ENCODE measurements at regions not wholly inside any gene's neighbourhood (a gene's known extent, or its start where the extent isn't known, plus 50 kb on each side); places are given as distances from the start of the nearest gene placed in this dataset.

DNA sequence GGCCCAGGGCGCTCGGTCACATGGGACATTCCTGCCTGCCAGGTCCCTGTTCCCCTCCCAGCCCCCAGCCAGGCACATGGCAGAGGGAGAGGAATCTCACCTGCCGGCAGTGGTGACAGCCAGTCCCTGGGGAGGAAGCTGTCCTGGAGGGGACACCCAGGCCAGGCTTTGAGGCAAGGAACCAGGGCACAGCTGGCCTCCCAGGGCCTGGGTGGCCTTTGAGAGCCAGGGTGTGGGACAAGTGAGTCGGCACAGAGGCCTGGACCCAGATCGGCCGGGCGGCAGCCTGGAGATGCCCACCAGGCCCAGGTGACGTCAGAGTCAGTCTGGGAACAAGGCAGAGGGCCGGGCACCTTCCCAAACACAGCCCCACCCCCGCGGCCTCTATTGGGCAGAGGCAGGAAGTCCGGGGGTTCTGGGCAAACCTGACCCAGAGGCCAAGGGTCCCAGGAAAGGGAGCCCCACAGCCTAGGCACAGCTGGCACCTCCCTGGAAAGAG is 65.0 kb upstream of the CFAP46 start:
- H3K36me3 ChIP-seq (ENCODE audit: control insufficient read depth, insufficient read depth, low read length) = no peaks in the 10 kb centered on the region
- H3K27me3 ChIP-seq (ENCODE audit: control insufficient read depth, insufficient read depth, low read length) = peaks cover 2% of the 10 kb centered on the region
- no peaks in the 10 kb centered on the region for H3K9me3 ChIP-seq (replicated peaks; ENCODE audit: control insufficient read depth, low read depth, low read length)
- WGBS (ENCODE audit: insufficient coverage) = 89% methylated on average over 8 of the region's 12 CpGs
- no peak for DNase-seq
- H3K4me3 ChIP-seq (ENCODE audit: low read length) = no peak overlapping the region
- peaks cover 8% of the 10 kb centered on the region for H3K4me1 ChIP-seq (ENCODE audit: control insufficient read depth, insufficient read depth, low read length)
- H3K27ac ChIP-seq (ENCODE audit: low read length) = no peak overlapping the region

DNA sequence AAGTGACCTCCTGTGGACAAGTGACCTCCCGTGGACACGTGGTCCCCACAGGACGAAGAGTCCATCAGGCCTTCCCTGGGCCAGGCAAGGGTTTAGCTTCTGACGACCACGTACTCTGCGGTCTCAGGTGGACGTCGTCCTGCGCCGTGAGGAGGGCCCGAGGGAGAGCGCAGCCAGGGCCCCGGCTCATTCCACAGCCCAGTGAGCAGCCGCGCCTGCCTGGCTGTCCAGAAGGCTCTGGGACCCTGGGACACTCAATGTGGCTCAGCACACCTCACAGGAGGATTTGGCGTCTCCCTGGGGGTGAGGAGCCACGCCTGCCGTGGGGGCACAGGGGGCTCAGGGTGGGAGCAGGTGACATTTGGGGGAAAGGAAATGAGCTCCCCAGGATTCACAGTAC is 64.4 kb upstream of the CFAP46 start:
- 91% methylated on average over 15 of the region's 18 CpGs for WGBS (ENCODE audit: insufficient coverage)

GRCh38 chr10:133006202-133006601 is 63.8 kb upstream of the CFAP46 start:
- no peak for DNase-seq
- Histone ChIP-seq H3K4me1 (ENCODE audit: control insufficient read depth, insufficient read depth, low read length) (peaks cover 8% of the 10 kb centered on the region), H3K27me3 (ENCODE audit: control insufficient read depth, insufficient read depth, low read length) (peaks cover 2% of the 10 kb centered on the region), H3K27ac (ENCODE audit: low read length) (no peak overlapping the region), H3K4me3 (ENCODE audit: low read length) (no peak overlapping the region), H3K36me3 (ENCODE audit: control insufficient read depth, insufficient read depth, low read length) (no peaks in the 10 kb centered on the region), H3K9me3 (replicated peaks; ENCODE audit: control insufficient read depth, low read depth, low read length) (no peaks in the 10 kb centered on the region)
- WGBS (ENCODE audit: insufficient coverage) = 82% methylated on average over 5 of the region's 10 CpGs

More for the DNA sequence above, 64.4 kb upstream of the CFAP46 start:
- DNase-seq = no peak
- H3K4me1 ChIP-seq (ENCODE audit: control insufficient read depth, insufficient read depth, low read length) = peaks cover 8% of the 10 kb centered on the region
- H3K9me3 ChIP-seq (replicated peaks; ENCODE audit: control insufficient read depth, low read depth, low read length) = no peaks in the 10 kb centered on the region
- H3K27me3 ChIP-seq (ENCODE audit: control insufficient read depth, insufficient read depth, low read length) = peaks cover 2% of the 10 kb centered on the region
- no peak overlapping the region for H3K27ac ChIP-seq (ENCODE audit: low read length)
- no peaks in the 10 kb centered on the region for H3K36me3 ChIP-seq (ENCODE audit: control insufficient read depth, insufficient read depth, low read length)
- no peak overlapping the region for H3K4me3 ChIP-seq (ENCODE audit: low read length)

GRCh38 chr10:133004478-133004877 is 62.1 kb upstream of the CFAP46 start:
- no peaks in the 10 kb centered on the region for H3K27me3 ChIP-seq (ENCODE audit: control insufficient read depth, insufficient read depth, low read length)
- H3K36me3 ChIP-seq (ENCODE audit: control insufficient read depth, insufficient read depth, low read length) = no peaks in the 10 kb centered on the region
- H3K4me1 ChIP-seq (ENCODE audit: control insufficient read depth, insufficient read depth, low read length) = peaks cover 6% of the 10 kb centered on the region
- DNase-seq = no peak
- 74% methylated on average over 10 of the region's 10 CpGs for WGBS (ENCODE audit: insufficient coverage)
- no peak overlapping the region for H3K27ac ChIP-seq (ENCODE audit: low read length)
- H3K9me3 ChIP-seq (replicated peaks; ENCODE audit: control insufficient read depth, low read depth, low read length) = no peaks in the 10 kb centered on the region
- no peak overlapping the region for H3K4me3 ChIP-seq (ENCODE audit: low read length)

- DNase-seq = no peak
- Histone ChIP-seq H3K27me3 (ENCODE audit: control insufficient read depth, insufficient read depth, low read length) (no peaks in the 10 kb centered on the region), H3K4me1 (ENCODE audit: control insufficient read depth, insufficient read depth, low read length) (no peaks in the 10 kb centered on the region), H3K36me3 (ENCODE audit: control insufficient read depth, insufficient read depth, low read length) (no peaks in the 10 kb centered on the region), H3K27ac (ENCODE audit: low read length) (no peak overlapping the region), H3K4me3 (ENCODE audit: low read length) (no peak overlapping the region), H3K9me3 (replicated peaks; ENCODE audit: control insufficient read depth, low read depth, low read length) (no peaks in the 10 kb centered on the region)
- 50% methylated on average over 2 of the region's 3 CpGs for WGBS (ENCODE audit: insufficient coverage)
Observed at GRCh38 chr10:133003188-133003587, 60.8 kb upstream of the CFAP46 start.

DNA sequence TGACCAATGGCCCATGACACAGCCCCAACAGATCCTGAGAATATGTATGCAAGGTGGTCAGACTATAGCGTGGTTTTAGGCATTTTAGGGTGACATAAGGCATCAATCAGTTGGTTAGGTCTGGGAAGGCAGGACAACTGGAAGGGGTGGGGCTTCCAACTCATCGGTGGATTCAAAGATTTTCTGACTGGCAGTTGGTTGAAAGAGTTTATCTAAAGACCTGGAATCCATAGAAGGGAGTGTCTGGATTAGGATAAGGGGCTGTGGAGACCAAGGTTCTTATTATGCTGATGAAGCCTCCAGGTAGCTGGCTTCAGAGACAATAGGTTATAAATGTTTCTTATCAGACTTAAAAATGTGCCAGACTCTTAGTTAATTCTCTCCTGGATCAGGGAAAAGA is 60.3 kb upstream of the CFAP46 start:
- Histone ChIP-seq H3K9me3 (replicated peaks; ENCODE audit: control insufficient read depth, low read depth, low read length) (no peaks in the 10 kb centered on the region), H3K27me3 (ENCODE audit: control insufficient read depth, insufficient read depth, low read length) (no peaks in the 10 kb centered on the region)
- WGBS (ENCODE audit: insufficient coverage) = 36% methylated on average over 2 of the region's 2 CpGs

DNA sequence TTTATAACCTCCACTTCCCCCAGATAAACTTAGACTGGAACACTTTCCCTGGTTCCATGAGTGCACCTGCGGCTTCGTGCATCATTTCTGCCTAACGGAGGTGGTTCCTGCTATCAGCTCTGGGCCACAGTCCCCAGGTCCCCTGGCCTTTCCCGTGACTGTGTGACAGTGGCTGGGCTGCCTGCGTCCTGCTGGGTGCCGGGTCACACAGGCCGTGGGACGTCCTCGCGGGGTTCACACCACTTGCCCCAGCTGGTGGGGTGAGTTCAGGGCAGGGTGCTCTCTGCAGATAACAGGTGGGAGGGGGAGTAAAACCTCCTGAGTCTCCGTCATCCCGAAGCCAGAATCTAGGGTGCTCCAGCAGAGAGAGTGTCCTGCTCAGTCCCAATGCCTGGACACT is 58.7 kb upstream of the CFAP46 start:
- Histone ChIP-seq H3K4me3 (ENCODE audit: low read length) (no peak overlapping the region), H3K36me3 (ENCODE audit: control insufficient read depth, insufficient read depth, low read length) (no peaks in the 10 kb centered on the region), H3K27me3 (ENCODE audit: control insufficient read depth, insufficient read depth, low read length) (peaks cover 4% of the 10 kb centered on the region), H3K4me1 (ENCODE audit: control insufficient read depth, insufficient read depth, low read length) (no peaks in the 10 kb centered on the region), H3K27ac (ENCODE audit: low read length) (no peak overlapping the region), H3K9me3 (replicated peaks; ENCODE audit: control insufficient read depth, low read depth, low read length) (no peaks in the 10 kb centered on the region)
- 81% methylated on average over 7 of the region's 12 CpGs for WGBS (ENCODE audit: insufficient coverage)
- no peak for DNase-seq

More for the DNA sequence above, 60.3 kb upstream of the CFAP46 start:
- no peak overlapping the region for H3K4me3 ChIP-seq (ENCODE audit: low read length)
- DNase-seq = no peak
- no peaks in the 10 kb centered on the region for H3K36me3 ChIP-seq (ENCODE audit: control insufficient read depth, insufficient read depth, low read length)
- no peaks in the 10 kb centered on the region for H3K4me1 ChIP-seq (ENCODE audit: control insufficient read depth, insufficient read depth, low read length)
- H3K27ac ChIP-seq (ENCODE audit: low read length) = no peak overlapping the region

DNA sequence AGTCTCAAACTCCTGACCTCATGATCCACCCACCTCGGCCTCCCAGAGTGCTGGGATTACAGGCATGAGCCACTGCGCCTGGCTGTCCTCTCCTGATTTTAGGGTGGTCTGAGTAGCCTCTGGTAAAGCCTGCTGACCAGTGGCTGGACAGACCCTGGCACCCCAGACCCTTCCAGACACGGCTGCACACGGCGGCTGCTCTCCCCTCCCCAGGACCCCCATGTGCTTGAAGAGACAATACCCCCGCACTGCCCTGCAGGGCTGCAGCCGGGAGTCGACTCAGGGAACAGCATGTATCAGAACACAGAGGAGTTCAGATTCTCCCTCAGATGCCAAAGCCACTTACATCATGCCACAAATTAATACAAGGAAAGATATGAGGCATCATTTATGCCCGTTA is 58.3 kb upstream of the CFAP46 start:
- Histone ChIP-seq H3K27ac (ENCODE audit: low read length) (no peak overlapping the region), H3K4me3 (ENCODE audit: low read length) (no peak overlapping the region), H3K9me3 (replicated peaks; ENCODE audit: control insufficient read depth, low read depth, low read length) (no peaks in the 10 kb centered on the region), H3K36me3 (ENCODE audit: control insufficient read depth, insufficient read depth, low read length) (no peaks in the 10 kb centered on the region), H3K27me3 (ENCODE audit: control insufficient read depth, insufficient read depth, low read length) (peaks cover 4% of the 10 kb centered on the region), H3K4me1 (ENCODE audit: control insufficient read depth, insufficient read depth, low read length) (no peaks in the 10 kb centered on the region)
- WGBS (ENCODE audit: insufficient coverage) = 83% methylated on average over 6 of the region's 9 CpGs
- DNase-seq = no peak

DNA sequence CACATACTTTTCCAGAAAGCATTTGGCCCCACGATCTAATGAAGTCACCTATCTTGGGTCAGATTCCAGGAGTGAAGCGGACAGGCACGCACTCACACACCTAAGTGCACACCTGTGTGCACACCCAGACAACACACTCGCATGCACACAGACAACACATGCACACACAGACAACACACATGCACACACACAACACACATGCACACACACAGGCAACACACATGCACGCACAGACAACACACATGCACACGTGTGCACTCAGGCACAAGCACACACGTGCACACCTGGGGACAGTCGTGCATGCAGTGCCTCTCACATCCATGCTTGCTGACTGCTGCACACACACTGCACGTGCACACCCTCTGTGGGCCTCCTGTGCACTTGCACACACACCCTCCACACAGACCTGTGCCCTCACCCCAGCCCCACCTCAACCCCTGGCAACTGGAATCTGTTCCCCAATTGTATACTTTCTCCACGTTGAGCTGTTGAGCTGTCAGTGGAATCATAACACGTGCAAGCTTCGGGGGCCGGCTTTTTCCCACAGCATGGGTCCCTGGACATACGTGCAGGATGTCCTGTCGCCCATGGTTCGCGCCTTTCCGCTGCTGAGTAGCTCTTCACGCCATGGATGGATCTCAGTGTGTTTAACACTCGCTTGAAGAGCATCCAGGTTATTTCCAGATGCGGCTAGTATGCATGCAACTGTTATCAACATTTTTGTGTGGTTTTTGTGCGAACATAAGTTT is 55.3 kb upstream of the CFAP46 start:
- no peak overlapping the region for H3K27ac ChIP-seq (ENCODE audit: low read length)
- peaks cover 21% of the 10 kb centered on the region for H3K27me3 ChIP-seq (ENCODE audit: control insufficient read depth, insufficient read depth, low read length)
- no peak overlapping the region for H3K4me3 ChIP-seq (ENCODE audit: low read length)
- H3K36me3 ChIP-seq (ENCODE audit: control insufficient read depth, insufficient read depth, low read length) = no peaks in the 10 kb centered on the region
- 77% methylated on average over 22 of the region's 22 CpGs for WGBS (ENCODE audit: insufficient coverage)
- DNase-seq = no peak
- no peaks in the 10 kb centered on the region for H3K9me3 ChIP-seq (replicated peaks; ENCODE audit: control insufficient read depth, low read depth, low read length)
- H3K4me1 ChIP-seq (ENCODE audit: control insufficient read depth, insufficient read depth, low read length) = peaks cover 2% of the 10 kb centered on the region

- Histone ChIP-seq H3K36me3 (ENCODE audit: control insufficient read depth, insufficient read depth, low read length) (no peaks in the 10 kb centered on the region), H3K4me3 (ENCODE audit: low read length) (no peak overlapping the region), H3K4me1 (ENCODE audit: control insufficient read depth, insufficient read depth, low read length) (peaks cover 2% of the 10 kb centered on the region), H3K27ac (ENCODE audit: low read length) (no peak overlapping the region), H3K27me3 (ENCODE audit: control insufficient read depth, insufficient read depth, low read length) (peaks cover 23% of the 10 kb centered on the region), H3K9me3 (replicated peaks; ENCODE audit: control insufficient read depth, low read depth, low read length) (no peaks in the 10 kb centered on the region)
- no peak for DNase-seq
- 83% methylated on average over 25 of the region's 27 CpGs for WGBS (ENCODE audit: insufficient coverage)
Observed at GRCh38 chr10:132996603-132997343, 54.4 kb upstream of the CFAP46 start.
